ENCODE measurements at regions not wholly inside any gene's neighbourhood (a gene's known extent, or its start where the extent isn't known, plus 50 kb on each side); places are given as distances from the start of the nearest gene placed in this dataset.
"Not testable (repeated sequence)": the region's sequence is repeated elsewhere in the genome, so short reads cannot be mapped to it uniquely, and the experiment has no call there.

- H3K4me3 ChIP-seq (ENCODE audit: low read depth, low read length): no peak overlapping the region
- no peak for TF ChIP-seq POLR2A (IDR thresholded peaks at IDR 0.05; ENCODE audit: extremely low read depth, insufficient read length)
- TF ChIP-seq, protein P1, sequence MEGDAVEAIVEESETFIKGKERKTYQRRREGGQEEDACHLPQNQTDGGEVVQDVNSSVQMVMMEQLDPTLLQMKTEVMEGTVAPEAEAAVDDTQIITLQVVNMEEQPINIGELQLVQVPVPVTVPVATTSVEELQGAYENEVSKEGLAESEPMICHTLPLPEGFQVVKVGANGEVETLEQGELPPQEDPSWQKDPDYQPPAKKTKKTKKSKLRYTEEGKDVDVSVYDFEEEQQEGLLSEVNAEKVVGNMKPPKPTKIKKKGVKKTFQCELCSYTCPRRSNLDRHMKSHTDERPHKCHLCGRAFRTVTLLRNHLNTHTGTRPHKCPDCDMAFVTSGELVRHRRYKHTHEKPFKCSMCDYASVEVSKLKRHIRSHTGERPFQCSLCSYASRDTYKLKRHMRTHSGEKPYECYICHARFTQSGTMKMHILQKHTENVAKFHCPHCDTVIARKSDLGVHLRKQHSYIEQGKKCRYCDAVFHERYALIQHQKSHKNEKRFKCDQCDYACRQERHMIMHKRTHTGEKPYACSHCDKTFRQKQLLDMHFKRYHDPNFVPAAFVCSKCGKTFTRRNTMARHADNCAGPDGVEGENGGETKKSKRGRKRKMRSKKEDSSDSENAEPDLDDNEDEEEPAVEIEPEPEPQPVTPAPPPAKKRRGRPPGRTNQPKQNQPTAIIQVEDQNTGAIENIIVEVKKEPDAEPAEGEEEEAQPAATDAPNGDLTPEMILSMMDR (IDR thresholded peaks at IDR 0.05; ENCODE audit: low read depth, low read length): peak; percentile 58
- DNase-seq (ENCODE audit: low read depth): peak; percentile 71
Measured at GRCh38 chr14:52131640-52132320, 62.9 kb upstream of the NID2 start.

DNA sequence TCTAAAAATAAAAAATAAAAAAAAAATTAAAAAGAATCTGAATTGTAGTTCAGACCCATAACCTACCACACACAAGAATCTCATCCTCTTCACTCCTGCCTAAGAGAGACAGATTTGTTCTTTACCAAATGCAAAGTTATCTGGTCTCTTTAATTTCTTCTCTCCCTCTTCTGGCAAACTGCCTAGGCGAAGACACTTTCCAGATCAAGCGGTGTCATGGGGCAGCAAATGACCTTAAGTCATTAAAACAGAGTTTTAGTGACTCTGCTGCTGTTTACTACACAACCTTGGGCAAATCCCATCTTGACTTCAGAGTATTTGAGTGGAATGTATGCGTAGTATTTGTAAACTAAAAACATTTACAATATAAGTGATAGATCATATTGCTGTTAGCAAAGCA lies 60.9 kb upstream of the NID2 start:
- H3K4me3 ChIP-seq (ENCODE audit: low read depth, low read length): no peak overlapping the region
- TF ChIP-seq MAX (IDR thresholded peaks at IDR 0.05; ENCODE audit: low read depth, low read length) (no peak), POLR2A (IDR thresholded peaks at IDR 0.05; ENCODE audit: extremely low read depth, insufficient read length) (no peak), MYC (IDR thresholded peaks at IDR 0.05; ENCODE audit: low read depth, low read length) (no peak)
- TF ChIP-seq, protein P1 (IDR thresholded peaks at IDR 0.05; ENCODE audit: low read depth, low read length): no peak
- DNase-seq (ENCODE audit: low read depth): no peak

- no peak for DNase-seq (ENCODE audit: low read depth)
- H3K4me3 ChIP-seq (ENCODE audit: low read depth, low read length): no peak overlapping the region
- TF ChIP-seq, protein P1 (IDR thresholded peaks at IDR 0.05; ENCODE audit: low read depth, low read length): no peak
- no peak for TF ChIP-seq MYC (IDR thresholded peaks at IDR 0.05; ENCODE audit: low read depth, low read length)
- TF ChIP-seq POLR2A (IDR thresholded peaks at IDR 0.05; ENCODE audit: extremely low read depth, insufficient read length): no peak
- no peak for TF ChIP-seq MAX (IDR thresholded peaks at IDR 0.05; ENCODE audit: low read depth, low read length)
Measured at GRCh38 chr14:52125885-52126284, 57.0 kb upstream of the NID2 start.

GRCh38 chr14:52124791-52125684 lies 56.2 kb upstream of the NID2 start:
- TF ChIP-seq MYC (IDR thresholded peaks at IDR 0.05; ENCODE audit: low read depth, low read length) (no peak), MAX (IDR thresholded peaks at IDR 0.05; ENCODE audit: low read depth, low read length) (no peak), POLR2A (IDR thresholded peaks at IDR 0.05; ENCODE audit: extremely low read depth, insufficient read length) (no peak)
- TF ChIP-seq, protein P1 (IDR thresholded peaks at IDR 0.05; ENCODE audit: low read depth, low read length): no peak
- peak; percentile 38 for DNase-seq (ENCODE audit: low read depth)

DNA sequence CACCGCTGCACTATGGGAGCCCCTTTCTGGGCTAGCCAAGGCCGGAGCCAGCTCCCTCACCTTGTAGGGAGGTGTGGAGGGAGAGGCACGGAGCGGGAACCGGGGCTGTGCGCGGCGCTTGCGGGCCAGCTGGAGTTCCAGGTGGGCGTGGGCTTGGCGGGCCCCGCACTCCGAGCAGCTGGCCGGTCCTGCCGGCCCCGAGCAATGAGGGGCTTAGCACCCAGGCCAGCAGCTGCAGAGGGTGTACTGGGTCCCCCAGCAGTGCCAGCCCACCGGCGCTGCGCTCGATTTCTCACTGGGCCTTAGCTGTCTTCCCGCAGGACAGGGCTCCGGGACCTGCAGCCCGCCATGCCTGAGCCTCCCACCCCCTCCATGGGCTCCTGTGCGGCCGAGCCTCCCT lies 53.3 kb upstream of the NID2 start:
- not testable (repeated sequence) for H3K4me3 ChIP-seq (ENCODE audit: low read depth, low read length); DNase-seq (ENCODE audit: low read depth)

More at GRCh38 chr14:52124791-52125684, 56.2 kb upstream of the NID2 start:
- no peak overlapping the region for H3K4me3 ChIP-seq (ENCODE audit: low read depth, low read length)

- TF ChIP-seq MYC (IDR thresholded peaks at IDR 0.05; ENCODE audit: low read depth, low read length) (no peak), MAX (IDR thresholded peaks at IDR 0.05; ENCODE audit: low read depth, low read length) (no peak), POLR2A (IDR thresholded peaks at IDR 0.05; ENCODE audit: extremely low read depth, insufficient read length) (no peak)
- TF ChIP-seq, protein P1 (IDR thresholded peaks at IDR 0.05; ENCODE audit: low read depth, low read length): no peak
- no peak for DNase-seq (ENCODE audit: low read depth)
- no peak overlapping the region for H3K4me3 ChIP-seq (ENCODE audit: low read depth, low read length)
Measured at GRCh38 chr14:52121441-52121840, 52.6 kb upstream of the NID2 start.

Measured in NB4 (cell line).